DOHH2 (cell line): ENCODE measurements at regions not wholly inside any gene's neighbourhood (a gene's known extent, or its start where the extent isn't known, plus 50 kb on each side); places are given as distances from the start of the nearest gene placed in this dataset.
"Not testable (repeated sequence)": the region's sequence is repeated elsewhere in the genome, so short reads cannot be mapped to it uniquely, and the experiment has no call there.

Experiments
- H3F3A ChIP-seq: fragments of 200-600 bp; sonication (generic), shearing (Covaris generic); 2 replicates; pipeline ENCODE4 v1.6.0; 2016; ENCODE audit warnings: antibody characterized with exemption, mild to moderate bottlenecking; ENCODE audit not compliant: control insufficient read depth, insufficient read depth
- H3K27ac ChIP-seq: fragments of 200-600 bp; sonication (generic); 2 replicates; pipeline ENCODE4 v1.5.1; 2014; ENCODE audit warnings: low read depth, mild to moderate bottlenecking, low read length, moderate library complexity
- H3K27me3 ChIP-seq: fragments of 200-600 bp; sonication (generic); 2 replicates; pipeline ENCODE4 v1.6.1; 2014; ENCODE audit warnings: mild to moderate bottlenecking, low read length, mixed read lengths; ENCODE audit not compliant: control insufficient read depth
- H3K36me3 ChIP-seq: fragments of 200-600 bp; sonication (generic); 2 replicates; pipeline ENCODE4 v1.6.1; 2014; ENCODE audit warnings: mild to moderate bottlenecking, low read length, moderate library complexity, mixed read lengths; ENCODE audit not compliant: control insufficient read depth
- H3K4me1 ChIP-seq: fragments of 200-600 bp; sonication (generic); 2 replicates; pipeline ENCODE4 v1.6.1; 2014; ENCODE audit warnings: mild to moderate bottlenecking, low read length, mixed read lengths; ENCODE audit not compliant: control insufficient read depth
- H3K4me2 ChIP-seq: fragments of 200-600 bp; sonication (generic); 2 replicates; pipeline ENCODE4 v1.6.0; 2014; ENCODE audit warnings: mild to moderate bottlenecking, low read length, moderate library complexity
- H3K4me3 ChIP-seq: fragments of 200-600 bp; sonication (generic); 2 replicates; pipeline ENCODE4 v1.5.1; 2014; ENCODE audit warnings: mild to moderate bottlenecking, low read length, mixed read lengths
- H3K79me2 ChIP-seq: fragments of 200-600 bp; sonication (generic); 2 replicates; pipeline ENCODE4 v1.6.1; 2014; ENCODE audit warnings: mild to moderate bottlenecking, low read length, mixed read lengths; ENCODE audit not compliant: control insufficient read depth
- H3K9me2 ChIP-seq: fragments of 200-600 bp; sonication (generic); replicated peaks from 2 replicates; pipeline ENCODE4 v1.6.1; 2014; ENCODE audit warnings: mild to moderate bottlenecking, low read length, mixed read lengths; ENCODE audit not compliant: control insufficient read depth
- H3K9me3 ChIP-seq: fragments of 200-600 bp; sonication (generic); 2 replicates; pipeline ENCODE4 v1.6.1; 2014; ENCODE audit warnings: antibody characterized with exemption, low read length, mixed read lengths; ENCODE audit not compliant: control insufficient read depth, insufficient read depth
- H4K20me1 ChIP-seq: fragments of 200-600 bp; sonication (generic); 2 replicates; pipeline ENCODE4 v1.6.0; 2014; ENCODE audit warnings: low read depth, mild to moderate bottlenecking, antibody characterized with exemption, low read length, moderate library complexity; ENCODE audit not compliant: control insufficient read depth, insufficient read depth
- EZH2phosphoT487 ChIP-seq: fragments of 200-600 bp; sonication (generic); IDR thresholded peaks from 2 replicates; pipeline ENCODE4 v1.6.1; 2017; ENCODE audit warnings: borderline replicate concordance, mild to moderate bottlenecking, antibody characterized with exemption, low read length, moderate library complexity, mixed read lengths
- TF ChIP-seq, protein P1 (sequence below): fragments of 200-600 bp; sonication (generic); IDR thresholded peaks from one replicate; pipeline ENCODE4 v1.5.1; 2014; ENCODE audit warnings: antibody characterized with exemption, mild to moderate bottlenecking, low read depth, low read length; ENCODE audit not compliant: poor library complexity, severe bottlenecking

DNA sequence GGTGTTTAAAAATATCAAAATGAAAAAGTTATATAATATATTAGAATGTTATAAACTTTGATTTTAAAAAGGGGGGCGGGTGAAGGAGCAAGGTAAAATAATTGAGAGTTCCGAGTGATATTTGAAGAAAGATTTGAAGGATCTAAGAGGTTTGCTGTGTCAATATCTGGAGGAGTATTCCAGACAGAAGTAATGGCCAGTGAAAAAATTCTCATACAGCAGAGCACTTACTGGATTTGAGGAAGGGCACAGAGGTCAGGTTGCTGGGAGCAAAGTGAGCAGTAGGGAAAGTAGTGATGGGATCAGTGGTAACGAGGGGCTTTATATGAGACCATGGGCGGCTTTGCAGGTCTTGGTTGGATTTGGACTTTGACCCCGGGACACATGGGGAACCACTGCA lies 531.5 kb downstream of the ADCYAP1 start:
- H3K27me3 ChIP-seq: no peaks in the 10 kb centered on the region

DNA sequence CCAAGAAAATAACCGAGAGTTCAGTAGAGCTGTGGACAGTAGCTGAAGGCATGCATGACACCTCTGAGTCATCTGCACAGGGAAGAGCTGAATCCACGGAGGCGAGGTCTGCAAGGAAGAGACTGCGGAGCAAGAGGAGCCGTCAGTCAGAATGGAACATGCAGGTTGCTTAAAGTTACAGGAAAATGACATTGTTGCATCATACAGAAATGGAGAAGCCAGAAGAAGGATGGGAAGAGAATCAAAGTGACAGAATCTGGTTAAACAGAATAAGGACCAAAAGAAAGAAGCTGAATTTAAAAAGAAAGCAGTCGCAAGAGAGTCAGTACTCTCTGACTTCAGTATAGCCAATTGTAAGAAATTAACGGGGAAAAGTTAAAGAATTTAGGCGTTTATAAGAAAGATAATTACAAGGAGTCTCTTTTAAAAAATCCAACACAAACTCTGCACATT lies 533.8 kb downstream of the ADCYAP1 start:
- Histone ChIP-seq H3K4me2 (no peak overlapping the region), H3K79me2 (no peaks in the 10 kb centered on the region), H3K27ac (no peak overlapping the region), H3K27me3 (no peaks in the 10 kb centered on the region), H3F3A (no peaks in the 10 kb centered on the region), H3K36me3 (no peaks in the 10 kb centered on the region), H3K4me1 (no peaks in the 10 kb centered on the region), H3K9me2 (no peaks in the 10 kb centered on the region; the same call in 1 of the 2 replicates), H3K9me3 (no peaks in the 10 kb centered on the region), H3K4me3 (no peak overlapping the region), H4K20me1 (no peaks in the 10 kb centered on the region)
- TF ChIP-seq EZH2phosphoT487: no peak
- TF ChIP-seq, protein P1, sequence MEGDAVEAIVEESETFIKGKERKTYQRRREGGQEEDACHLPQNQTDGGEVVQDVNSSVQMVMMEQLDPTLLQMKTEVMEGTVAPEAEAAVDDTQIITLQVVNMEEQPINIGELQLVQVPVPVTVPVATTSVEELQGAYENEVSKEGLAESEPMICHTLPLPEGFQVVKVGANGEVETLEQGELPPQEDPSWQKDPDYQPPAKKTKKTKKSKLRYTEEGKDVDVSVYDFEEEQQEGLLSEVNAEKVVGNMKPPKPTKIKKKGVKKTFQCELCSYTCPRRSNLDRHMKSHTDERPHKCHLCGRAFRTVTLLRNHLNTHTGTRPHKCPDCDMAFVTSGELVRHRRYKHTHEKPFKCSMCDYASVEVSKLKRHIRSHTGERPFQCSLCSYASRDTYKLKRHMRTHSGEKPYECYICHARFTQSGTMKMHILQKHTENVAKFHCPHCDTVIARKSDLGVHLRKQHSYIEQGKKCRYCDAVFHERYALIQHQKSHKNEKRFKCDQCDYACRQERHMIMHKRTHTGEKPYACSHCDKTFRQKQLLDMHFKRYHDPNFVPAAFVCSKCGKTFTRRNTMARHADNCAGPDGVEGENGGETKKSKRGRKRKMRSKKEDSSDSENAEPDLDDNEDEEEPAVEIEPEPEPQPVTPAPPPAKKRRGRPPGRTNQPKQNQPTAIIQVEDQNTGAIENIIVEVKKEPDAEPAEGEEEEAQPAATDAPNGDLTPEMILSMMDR: no peak

More for the DNA sequence above, 531.5 kb downstream of the ADCYAP1 start:
- Histone ChIP-seq H3K4me2 (no peak overlapping the region), H4K20me1 (no peaks in the 10 kb centered on the region), H3K4me3 (no peak overlapping the region), H3K9me2 (no peaks in the 10 kb centered on the region), H3K9me3 (no peaks in the 10 kb centered on the region), H3K4me1 (no peaks in the 10 kb centered on the region), H3F3A (no peaks in the 10 kb centered on the region), H3K36me3 (no peaks in the 10 kb centered on the region), H3K27ac (no peak overlapping the region), H3K79me2 (no peaks in the 10 kb centered on the region)
- TF ChIP-seq EZH2phosphoT487: no peak
- TF ChIP-seq, protein P1: no peak

DNA sequence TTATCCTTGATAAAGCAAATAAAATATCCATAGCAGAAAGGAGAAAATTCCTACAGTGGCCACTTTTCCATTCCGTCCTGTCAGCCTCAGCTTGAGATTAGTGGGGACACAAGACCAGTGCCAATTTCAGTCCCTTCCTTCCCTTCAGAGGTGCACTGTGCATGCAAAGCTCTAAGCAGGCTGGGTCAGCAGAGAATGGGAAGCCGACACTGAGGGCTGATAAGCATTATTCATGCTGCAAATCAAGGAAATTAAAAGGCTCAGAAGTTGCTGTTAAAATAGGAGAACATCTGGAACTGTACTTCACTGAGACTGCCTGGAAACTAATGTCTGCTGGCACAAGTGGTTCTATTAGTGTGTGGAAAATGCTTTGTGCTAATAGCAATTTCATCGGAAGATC lies 534.3 kb downstream of the ADCYAP1 start:
- TF ChIP-seq, protein P1: no peak
- TF ChIP-seq EZH2phosphoT487: no peak
- Histone ChIP-seq H3K9me2 (no peaks in the 10 kb centered on the region; the same call in 1 of the 2 replicates), H3K36me3 (no peaks in the 10 kb centered on the region), H3K27ac (no peak overlapping the region), H3K4me1 (no peaks in the 10 kb centered on the region), H3K4me3 (no peak overlapping the region), H3F3A (no peaks in the 10 kb centered on the region), H3K27me3 (no peaks in the 10 kb centered on the region), H4K20me1 (no peaks in the 10 kb centered on the region), H3K4me2 (no peak overlapping the region), H3K9me3 (no peaks in the 10 kb centered on the region), H3K79me2 (no peaks in the 10 kb centered on the region)

DNA sequence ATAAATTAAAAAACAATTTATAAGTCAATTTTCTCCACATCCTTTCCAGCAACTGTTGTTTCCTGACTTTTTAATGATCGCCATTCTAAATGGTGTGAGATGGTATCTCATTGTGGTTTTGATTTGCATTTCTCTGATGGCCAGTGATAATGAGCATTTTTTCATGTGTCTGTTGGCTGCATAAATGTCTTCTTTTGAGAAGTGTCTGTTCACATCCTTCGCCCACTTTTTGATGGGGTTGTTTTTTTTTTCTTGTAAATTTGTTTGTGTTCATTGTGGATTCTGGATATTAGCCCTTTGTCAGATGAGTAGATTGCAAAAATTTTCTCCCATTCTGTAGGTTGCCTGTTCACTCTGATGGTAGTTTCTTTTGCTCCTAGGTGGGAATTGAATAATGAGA lies 539.4 kb downstream of the ADCYAP1 start:
- not testable (repeated sequence) for H3F3A ChIP-seq, H4K20me1 ChIP-seq, H3K27ac ChIP-seq, H3K4me2 ChIP-seq, H3K4me1 ChIP-seq, H3K9me3 ChIP-seq, H3K9me2 ChIP-seq, H3K79me2 ChIP-seq, H3K4me3 ChIP-seq, H3K36me3 ChIP-seq, H3K27me3 ChIP-seq
